Left lung (tissue), 4 donors: ENCODE measurements at regions not wholly inside any gene's neighbourhood (a gene's known extent, or its start where the extent isn't known, plus 50 kb on each side); places are given as distances from the start of the nearest gene placed in this dataset.

Experiments
- ATAC-seq: fragments of 200-7000 bp; cut with Tn5 transposase; one replicate; pipeline ENCODE4 v1.9.1; 2020; ENCODE audit warnings: moderate library complexity
- DNase-seq, 4 donors: peaks; one replicate each; pipeline ENCODE4 v3.0.0-alpha.2; 2013 to 2020
- H3K27ac ChIP-seq, 2 donors: fragments of 200-600 bp; sonication (generic) in 1 of 2; one replicate each; pipeline versions ENCODE4 v1.5.0 to v1.8.0; 2020 to 2021
- H3K27me3 ChIP-seq, 2 donors: fragments of 200-600 bp; sonication (generic) in 1 of 2; one replicate each; pipeline versions ENCODE4 v1.5.0 to v1.8.0; 2020 to 2021
- H3K36me3 ChIP-seq, 2 donors: fragments of 200-600 bp; sonication (generic) in 1 of 2; one replicate each; pipeline versions ENCODE4 v1.5.0 to v1.8.0; 2020 to 2021
- H3K4me1 ChIP-seq, 2 donors: fragments of 200-600 bp; one replicate each; pipeline ENCODE4 v1.8.0; 2021
- H3K4me3 ChIP-seq, 2 donors: fragments of 200-600 bp; sonication (generic) in 1 of 2; one replicate each; pipeline versions ENCODE4 v1.5.0 to v1.8.0; 2020 to 2021; ENCODE audit warnings: mild to moderate bottlenecking in 1 of 2
- H3K9me3 ChIP-seq, 2 donors: fragments of 200-600 bp; sonication (generic) in 1 of 2; one replicate each; pipeline versions ENCODE4 v1.5.0 to v1.8.0; 2020 to 2021
- intact Hi-C, 2 donors: fragments of 100-400 bp; cut with DNase I; formaldehyde crosslinking; loops; one replicate each; pipeline versions ENCODE4 v1.11.2 to v1.14.2; 2022
- TF ChIP-seq, protein P1 (sequence below), 2 donors: fragments of 200-600 bp; sonication (generic) in 1 of 2; IDR thresholded peaks; one replicate each; pipeline versions ENCODE4 v1.5.0 to v1.8.0; 2021; ENCODE audit warnings: antibody characterized with exemption in 2 of 2
- donor health status: DM: no; HTN: yes; CAD: no.
- donor health status: DM: no; HTN: no; CAD: no.

DNA sequence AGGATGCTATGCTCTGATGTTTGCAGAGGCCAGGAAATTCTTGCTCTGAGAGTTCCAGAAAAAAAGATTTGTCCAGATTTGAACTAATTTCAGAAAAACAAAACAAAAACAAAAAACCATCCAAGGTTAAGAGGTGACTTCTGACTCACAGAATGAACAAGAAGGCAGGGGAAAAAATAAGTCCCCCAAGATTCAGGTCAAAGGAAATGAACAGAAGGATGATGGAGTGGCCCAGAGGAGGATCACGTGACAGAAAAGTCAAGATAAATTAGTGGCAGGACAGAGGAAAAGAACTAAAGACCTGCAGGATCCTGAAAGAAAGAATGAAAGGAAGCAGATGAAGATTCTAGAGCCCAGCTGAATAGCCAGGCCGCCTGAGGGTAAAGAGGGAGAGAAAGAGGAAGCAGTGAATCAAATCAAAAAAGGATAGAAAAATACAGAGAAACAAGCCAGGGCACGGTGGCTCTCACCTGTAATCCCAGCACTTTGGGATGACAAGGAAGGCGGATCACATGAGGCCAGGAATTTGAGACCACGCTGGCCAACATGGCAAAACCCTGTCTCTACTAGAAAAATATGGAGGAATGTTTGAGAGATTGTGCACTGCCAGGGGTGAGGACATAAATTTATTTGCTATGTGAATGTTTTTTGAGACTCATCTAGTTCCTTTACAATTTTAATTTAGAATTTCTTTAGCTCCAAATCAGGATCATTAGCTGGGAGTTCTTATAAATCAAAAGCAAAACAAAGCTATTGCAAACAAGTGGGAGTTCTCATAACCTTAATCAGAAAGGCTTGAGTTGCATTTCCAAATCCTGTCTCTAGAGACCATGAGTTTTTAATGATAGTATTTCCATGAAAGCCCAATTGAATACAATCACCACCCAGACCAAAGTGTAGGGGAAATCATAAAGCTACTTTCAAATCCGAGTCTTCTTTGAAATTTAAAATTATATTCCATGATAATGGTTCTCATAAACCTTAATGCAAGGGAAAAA is 217.1 kb upstream of the PLEKHG7 start:
- Histone ChIP-seq H3K9me3 (no peaks in the 10 kb centered on the region), H3K4me1 (no peaks in the 10 kb centered on the region), H3K27ac (no peak overlapping the region), H3K27me3 (no peaks in the 10 kb centered on the region), H3K36me3 (no peaks in the 10 kb centered on the region), H3K4me3 (no peak overlapping the region)
- intact Hi-C loops = no loop called here
- TF ChIP-seq, protein P1, sequence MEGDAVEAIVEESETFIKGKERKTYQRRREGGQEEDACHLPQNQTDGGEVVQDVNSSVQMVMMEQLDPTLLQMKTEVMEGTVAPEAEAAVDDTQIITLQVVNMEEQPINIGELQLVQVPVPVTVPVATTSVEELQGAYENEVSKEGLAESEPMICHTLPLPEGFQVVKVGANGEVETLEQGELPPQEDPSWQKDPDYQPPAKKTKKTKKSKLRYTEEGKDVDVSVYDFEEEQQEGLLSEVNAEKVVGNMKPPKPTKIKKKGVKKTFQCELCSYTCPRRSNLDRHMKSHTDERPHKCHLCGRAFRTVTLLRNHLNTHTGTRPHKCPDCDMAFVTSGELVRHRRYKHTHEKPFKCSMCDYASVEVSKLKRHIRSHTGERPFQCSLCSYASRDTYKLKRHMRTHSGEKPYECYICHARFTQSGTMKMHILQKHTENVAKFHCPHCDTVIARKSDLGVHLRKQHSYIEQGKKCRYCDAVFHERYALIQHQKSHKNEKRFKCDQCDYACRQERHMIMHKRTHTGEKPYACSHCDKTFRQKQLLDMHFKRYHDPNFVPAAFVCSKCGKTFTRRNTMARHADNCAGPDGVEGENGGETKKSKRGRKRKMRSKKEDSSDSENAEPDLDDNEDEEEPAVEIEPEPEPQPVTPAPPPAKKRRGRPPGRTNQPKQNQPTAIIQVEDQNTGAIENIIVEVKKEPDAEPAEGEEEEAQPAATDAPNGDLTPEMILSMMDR (IDR thresholded peaks at IDR 0.05) = no peak
- no peak for ATAC-seq
- no peak for DNase-seq

DNA sequence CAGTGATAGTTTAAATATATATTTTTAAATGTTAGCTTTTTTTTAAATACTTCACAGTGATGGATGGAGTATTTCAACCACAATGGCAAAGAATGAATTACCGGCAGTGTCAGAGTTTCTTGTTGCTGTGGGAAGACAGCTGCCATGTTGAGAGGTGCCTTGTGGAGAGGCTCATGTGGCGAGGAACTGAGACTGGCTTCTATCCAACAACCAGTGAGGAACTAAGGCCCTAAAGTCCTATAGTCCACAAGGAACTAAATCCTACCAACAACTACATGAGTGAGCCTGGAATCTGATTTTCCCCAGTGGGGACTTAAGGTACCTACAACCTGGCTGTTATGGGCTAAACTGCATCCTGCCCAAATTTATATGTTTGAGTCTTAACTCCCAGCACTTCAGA is 220.2 kb upstream of the PLEKHG7 start:
- H3K9me3 ChIP-seq = no peaks in the 10 kb centered on the region
- DNase-seq (no peak), ATAC-seq (peak; percentile 24)
- intact Hi-C loops = no loop called here
- no peaks in the 10 kb centered on the region for H3K27me3 ChIP-seq
- TF ChIP-seq, protein P1 (IDR thresholded peaks at IDR 0.05) = no peak
- H3K36me3 ChIP-seq = no peaks in the 10 kb centered on the region
- no peak overlapping the region for H3K4me3 ChIP-seq
- no peak overlapping the region for H3K27ac ChIP-seq
- no peaks in the 10 kb centered on the region for H3K4me1 ChIP-seq

DNA sequence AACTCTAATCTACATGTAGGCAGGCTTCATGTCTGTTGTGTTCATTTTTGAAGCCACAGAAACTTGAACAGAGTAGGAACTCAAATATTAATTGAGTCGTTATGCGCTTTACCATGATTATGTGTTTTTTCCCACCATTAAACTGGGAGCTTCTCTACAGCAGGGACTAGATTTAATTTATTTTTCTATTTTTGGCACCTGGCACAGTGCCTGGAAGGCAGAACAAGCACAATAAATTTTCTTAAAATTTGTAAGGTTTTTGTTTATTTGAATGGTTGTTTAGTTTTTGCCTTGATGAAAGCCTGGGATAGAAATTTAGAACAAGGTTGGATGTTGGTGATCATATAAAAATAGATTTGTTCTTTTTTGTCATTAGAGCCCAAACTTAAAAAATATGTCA is 221.7 kb upstream of the PLEKHG7 start:
- intact Hi-C loops = no loop called here
- Histone ChIP-seq H3K27me3 (no peaks in the 10 kb centered on the region), H3K4me3 (no peak overlapping the region), H3K36me3 (no peaks in the 10 kb centered on the region), H3K9me3 (no peaks in the 10 kb centered on the region), H3K27ac (no peak overlapping the region), H3K4me1 (no peaks in the 10 kb centered on the region)
- ATAC-seq (no peak), DNase-seq (peak in 1 of 4 donors; percentile 13)
- TF ChIP-seq, protein P1 (IDR thresholded peaks at IDR 0.05) = no peak

DNA sequence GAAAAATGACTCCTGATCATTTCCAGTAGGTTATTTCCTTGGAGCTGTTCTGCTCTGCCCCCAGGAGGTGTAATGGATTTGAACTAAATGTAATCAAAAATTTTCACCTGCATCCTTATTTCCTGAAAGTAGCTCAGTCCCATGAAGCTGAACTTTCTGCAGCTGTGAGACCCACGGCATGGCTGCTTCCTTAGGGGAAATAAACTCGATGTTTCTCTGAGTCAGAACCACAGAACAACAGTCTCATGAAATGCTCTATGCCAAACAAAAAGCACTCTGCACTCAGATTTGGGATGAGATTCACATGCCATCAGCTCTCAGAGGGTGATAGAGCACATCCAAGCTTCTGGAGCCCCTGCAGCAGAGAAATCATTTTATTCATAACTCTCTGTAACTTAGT is 224.1 kb upstream of the PLEKHG7 start:
- DNase-seq (no peak), ATAC-seq (no peak)
- TF ChIP-seq, protein P1 (IDR thresholded peaks at IDR 0.05) = no peak
- Histone ChIP-seq H3K36me3 (no peaks in the 10 kb centered on the region), H3K9me3 (no peaks in the 10 kb centered on the region), H3K27me3 (no peaks in the 10 kb centered on the region), H3K4me1 (no peaks in the 10 kb centered on the region), H3K4me3 (no peak overlapping the region), H3K27ac (no peak overlapping the region)
- intact Hi-C loops = no loop called here

DNA sequence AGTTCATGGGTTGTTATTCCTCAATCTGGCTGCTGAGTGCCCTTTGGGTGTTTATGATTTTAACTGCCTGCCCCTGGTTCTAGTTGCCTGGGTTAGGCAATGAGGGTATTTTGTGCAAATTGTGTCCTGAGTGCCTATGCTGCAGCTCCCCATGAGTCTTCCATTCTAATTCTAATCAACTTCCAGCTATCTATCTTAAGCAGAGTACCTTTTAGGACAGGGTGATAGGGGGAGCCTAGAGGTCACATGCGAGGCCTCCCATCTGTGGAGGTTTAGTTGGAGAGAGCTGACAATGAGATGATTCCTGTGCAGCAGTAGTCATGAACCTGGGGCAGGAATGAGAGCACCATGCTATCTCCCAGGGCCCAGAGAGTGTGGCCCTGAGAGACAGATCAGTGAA is 225.9 kb upstream of the PLEKHG7 start:
- Histone ChIP-seq H3K4me3 (no peak overlapping the region), H3K4me1 (no peaks in the 10 kb centered on the region), H3K27me3 (no peaks in the 10 kb centered on the region), H3K9me3 (no peaks in the 10 kb centered on the region), H3K36me3 (no peaks in the 10 kb centered on the region), H3K27ac (no peak overlapping the region)
- TF ChIP-seq, protein P1 (IDR thresholded peaks at IDR 0.05) = no peak
- intact Hi-C loops = no loop called here
- no peak for ATAC-seq
- DNase-seq = no peak
